Colonic mucosa (tissue), 4 donors: ENCODE measurements at regions not wholly inside any gene's neighbourhood (a gene's known extent, or its start where the extent isn't known, plus 50 kb on each side); places are given as distances from the start of the nearest gene placed in this dataset.

ENCODE experiments used
- DNase-seq: peaks from one replicate; pipeline ENCODE4 v3.0.0-alpha.2; 2020
- H3K27ac ChIP-seq: fragments of 200-600 bp; one replicate; pipeline ENCODE4 v1.8.0; 2021
- H3K27me3 ChIP-seq: fragments of 200-600 bp; one replicate; pipeline ENCODE4 v1.8.0; 2021
- H3K36me3 ChIP-seq: fragments of 200-600 bp; one replicate; pipeline ENCODE4 v1.8.0; 2021
- H3K4me1 ChIP-seq: fragments of 200-600 bp; one replicate; pipeline ENCODE4 v1.8.0; 2021; ENCODE audit warnings: mild to moderate bottlenecking
- H3K4me3 ChIP-seq: fragments of 200-600 bp; one replicate; pipeline ENCODE4 v1.8.0; 2021
- H3K9ac ChIP-seq, 2 donors: one replicate each; pipeline ENCODE4 v1.7.0; 2013; ENCODE audit warnings: control low read depth in 2 of 2, low read depth in 2 of 2, low read length in 2 of 2
- H3K9me3 ChIP-seq: fragments of 200-600 bp; one replicate; pipeline ENCODE4 v1.8.0; 2021
- CTCF ChIP-seq: fragments of 200-600 bp; IDR thresholded peaks from one replicate; pipeline ENCODE4 v1.8.0; 2022; ENCODE audit warnings: antibody characterized with exemption, mild to moderate bottlenecking
- intact Hi-C: fragments of 100-400 bp; cut with DNase I; formaldehyde crosslinking; loops from one replicate; pipeline ENCODE4 v1.14.1; 2022
- donor health status: healthy.
- donor health status: DM: no; HTN: no; CAD: no.
- donor health status: DM: no; HTN: no; CAD: no.

GRCh38 chr17:12316021-12316420, 295.3 kb downstream of the MAP2K4 start:
- TF ChIP-seq CTCF: no peak
- Histone ChIP-seq H3K36me3 (no peaks in the 10 kb centered on the region), H3K9me3 (no peaks in the 10 kb centered on the region), H3K4me3 (no peak overlapping the region), H3K4me1 (no peaks in the 10 kb centered on the region), H3K9ac (no peak overlapping the region), H3K27ac (no peak overlapping the region), H3K27me3 (no peaks in the 10 kb centered on the region)
- intact Hi-C loops: no loop called here
- DNase-seq: no peak

- no peak overlapping the region for H3K4me3 ChIP-seq
- no peaks in the 10 kb centered on the region for H3K36me3 ChIP-seq
- DNase-seq: no peak
- H3K9ac ChIP-seq: no peak overlapping the region
- H3K9me3 ChIP-seq: no peaks in the 10 kb centered on the region
- TF ChIP-seq CTCF: no peak
- no peaks in the 10 kb centered on the region for H3K27me3 ChIP-seq
- H3K4me1 ChIP-seq: no peaks in the 10 kb centered on the region
- intact Hi-C loops: no loop called here
- no peak overlapping the region for H3K27ac ChIP-seq
Measured at GRCh38 chr17:12318571-12319266, 298.0 kb downstream of the MAP2K4 start.

- Histone ChIP-seq H3K9ac (no peak overlapping the region), H3K4me3 (no peak overlapping the region), H3K36me3 (no peaks in the 10 kb centered on the region), H3K4me1 (no peaks in the 10 kb centered on the region), H3K27me3 (no peaks in the 10 kb centered on the region), H3K9me3 (no peaks in the 10 kb centered on the region), H3K27ac (no peak overlapping the region)
- DNase-seq: no peak
- intact Hi-C loops: no loop called here
- TF ChIP-seq CTCF: no peak
Measured at GRCh38 chr17:12320286-12320685, 299.6 kb downstream of the MAP2K4 start.

- DNase-seq: no peak
- intact Hi-C loops: no loop called here
- no peak for TF ChIP-seq CTCF
Measured at GRCh38 chr17:12328204-12328603, 307.5 kb downstream of the MAP2K4 start.

GRCh38 chr17:12330456-12330855, 309.8 kb downstream of the MAP2K4 start:
- intact Hi-C loops: no loop called here
- no peaks in the 10 kb centered on the region for H3K27me3 ChIP-seq
- H3K9ac ChIP-seq: no peak overlapping the region
- no peaks in the 10 kb centered on the region for H3K4me1 ChIP-seq
- H3K9me3 ChIP-seq: no peaks in the 10 kb centered on the region
- TF ChIP-seq CTCF: no peak
- no peak overlapping the region for H3K27ac ChIP-seq
- H3K36me3 ChIP-seq: no peaks in the 10 kb centered on the region
- no peak for DNase-seq
- H3K4me3 ChIP-seq: no peak overlapping the region

More at GRCh38 chr17:12328204-12328603, 307.5 kb downstream of the MAP2K4 start:
- Histone ChIP-seq H3K9me3 (no peaks in the 10 kb centered on the region), H3K9ac (no peak overlapping the region), H3K27me3 (no peaks in the 10 kb centered on the region), H3K4me3 (no peak overlapping the region), H3K27ac (no peak overlapping the region), H3K36me3 (no peaks in the 10 kb centered on the region), H3K4me1 (no peaks in the 10 kb centered on the region)
